ENCODE measurements at regions not wholly inside any gene's neighbourhood (a gene's known extent, or its start where the extent isn't known, plus 50 kb on each side); places are given as distances from the start of the nearest gene placed in this dataset.
A peak's percentile ranks its signal among the peaks of the same experiment; 100 is the strongest.
"Not testable (repeated sequence)": the region's sequence is repeated elsewhere in the genome, so short reads cannot be mapped to it uniquely, and the experiment has no call there.

DNA sequence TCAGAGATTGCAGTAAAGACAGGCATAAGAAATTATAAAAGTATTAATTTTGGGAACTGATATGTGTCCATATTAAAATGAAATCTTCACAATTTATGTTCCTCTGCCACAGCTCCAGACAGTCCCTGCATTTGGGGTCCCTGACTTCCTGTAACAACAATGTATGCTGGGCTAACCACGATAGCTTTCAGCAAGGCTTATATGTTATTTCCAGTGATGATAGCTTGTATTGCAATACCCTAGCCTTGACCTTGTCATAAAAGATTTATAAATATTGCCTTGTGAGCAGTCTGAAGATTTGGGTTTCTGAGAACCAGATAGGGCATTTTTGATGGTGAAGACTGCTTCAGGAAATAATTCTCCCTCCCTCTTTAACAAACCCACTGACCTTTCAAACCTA lies 129.5 kb downstream of the PCDH10 start:
- H2AK5ac ChIP-seq (ENCODE audit: low read length): no peak overlapping the region
- H3K4me2 ChIP-seq (ENCODE audit: low read length): no peak overlapping the region
- no peak for DNase-seq
- H2AFZ ChIP-seq (ENCODE audit: insufficient read depth, low read length, poor library complexity): no peak overlapping the region
- no peaks in the 10 kb centered on the region for H3K79me2 ChIP-seq (ENCODE audit: control insufficient read depth, insufficient read depth, low read length, poor library complexity)
- no peak overlapping the region for H3K4me3 ChIP-seq (ENCODE audit: low read depth, low read length)
- H4K8ac ChIP-seq (ENCODE audit: low read depth, low read length): no peak overlapping the region
- H4K91ac ChIP-seq (ENCODE audit: low read depth, low read length): no peak overlapping the region
- H3K4ac ChIP-seq (ENCODE audit: low read depth, low read length): no peak overlapping the region
- H3K4me1 ChIP-seq (ENCODE audit: control insufficient read depth in 1 of 2, insufficient read depth in 2 of 2, low read length in 2 of 2): no peaks in the 10 kb centered on the region
- no peak overlapping the region for H2BK120ac ChIP-seq (ENCODE audit: insufficient read depth, low read length, poor library complexity)
- H4K12ac ChIP-seq (ENCODE audit: low read depth, low read length): no peak overlapping the region
- WGBS (ENCODE audit: extremely low coverage, insufficient coverage, insufficient read length): no CpG with 5 or more reads among the region's 1 CpG
- no peak overlapping the region for H3K23ac ChIP-seq (ENCODE audit: low read length)
- no peak overlapping the region for H2BK5ac ChIP-seq (ENCODE audit: low read depth, low read length, poor library complexity)
- H3K27me3 ChIP-seq (ENCODE audit: insufficient read depth, low read length): no peaks in the 10 kb centered on the region
- H3K14ac ChIP-seq (ENCODE audit: low read length): no peak overlapping the region
- no peak overlapping the region for H2BK12ac ChIP-seq (ENCODE audit: low read length)
- H3K79me1 ChIP-seq (ENCODE audit: low read length): no peaks in the 10 kb centered on the region
- H3K36me3 ChIP-seq (ENCODE audit: control insufficient read depth in 1 of 2, insufficient read depth in 2 of 2, low read length in 2 of 2): no peaks in the 10 kb centered on the region
- no peaks in the 10 kb centered on the region for H3K9me3 ChIP-seq (ENCODE audit: insufficient read depth, low read depth, low read length)
- H3K27ac ChIP-seq (ENCODE audit: low read depth, low read length): no peak overlapping the region
- no peak overlapping the region for H3K9ac ChIP-seq (ENCODE audit: low read length)
- no peak overlapping the region for H3K18ac ChIP-seq (ENCODE audit: low read length)

DNA sequence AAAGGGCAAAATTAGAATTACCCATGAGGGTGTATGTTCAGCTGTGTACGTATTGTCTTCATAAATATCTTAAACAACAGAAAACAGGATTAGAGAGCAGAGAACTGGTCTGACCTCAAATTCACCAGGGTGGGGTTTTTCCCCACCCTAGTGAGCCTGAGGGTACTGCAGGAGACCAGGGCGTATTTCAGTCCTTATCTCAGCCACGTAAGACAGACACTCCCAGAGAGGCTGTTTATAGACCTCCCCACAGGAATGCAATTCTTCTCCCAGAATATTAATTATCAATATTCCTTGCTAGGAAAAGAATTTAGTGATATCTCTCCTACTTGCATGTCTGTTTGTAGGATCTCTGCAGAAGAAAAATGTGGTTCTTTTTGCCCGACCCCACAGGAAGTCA lies 128.8 kb downstream of the PCDH10 start:
- not testable (repeated sequence) for H2BK12ac ChIP-seq (ENCODE audit: low read length); H3K27me3 ChIP-seq (ENCODE audit: insufficient read depth, low read length); H3K4ac ChIP-seq (ENCODE audit: low read depth, low read length); H3K27ac ChIP-seq (ENCODE audit: low read depth, low read length); H3K9ac ChIP-seq (ENCODE audit: low read length); H2BK120ac ChIP-seq (ENCODE audit: insufficient read depth, low read length, poor library complexity); H2BK5ac ChIP-seq (ENCODE audit: low read depth, low read length, poor library complexity); H2AFZ ChIP-seq (ENCODE audit: insufficient read depth, low read length, poor library complexity); H3K79me2 ChIP-seq (ENCODE audit: control insufficient read depth, insufficient read depth, low read length, poor library complexity); H2AK5ac ChIP-seq (ENCODE audit: low read length); H4K91ac ChIP-seq (ENCODE audit: low read depth, low read length); H3K36me3 ChIP-seq (ENCODE audit: control insufficient read depth in 1 of 2, insufficient read depth in 2 of 2, low read length in 2 of 2); H3K14ac ChIP-seq (ENCODE audit: low read length); DNase-seq; H3K4me3 ChIP-seq (ENCODE audit: low read depth, low read length); H3K9me3 ChIP-seq (ENCODE audit: insufficient read depth, low read depth, low read length); H3K4me1 ChIP-seq (ENCODE audit: control insufficient read depth in 1 of 2, insufficient read depth in 2 of 2, low read length in 2 of 2); H4K12ac ChIP-seq (ENCODE audit: low read depth, low read length); H3K79me1 ChIP-seq (ENCODE audit: low read length); H3K23ac ChIP-seq (ENCODE audit: low read length); H4K8ac ChIP-seq (ENCODE audit: low read depth, low read length); H3K18ac ChIP-seq (ENCODE audit: low read length); H3K4me2 ChIP-seq (ENCODE audit: low read length)
- no CpG with 5 or more reads among the region's 4 CpGs for whole genome bisulfite sequencing (ENCODE audit: extremely low coverage, insufficient coverage, insufficient read length)

DNA sequence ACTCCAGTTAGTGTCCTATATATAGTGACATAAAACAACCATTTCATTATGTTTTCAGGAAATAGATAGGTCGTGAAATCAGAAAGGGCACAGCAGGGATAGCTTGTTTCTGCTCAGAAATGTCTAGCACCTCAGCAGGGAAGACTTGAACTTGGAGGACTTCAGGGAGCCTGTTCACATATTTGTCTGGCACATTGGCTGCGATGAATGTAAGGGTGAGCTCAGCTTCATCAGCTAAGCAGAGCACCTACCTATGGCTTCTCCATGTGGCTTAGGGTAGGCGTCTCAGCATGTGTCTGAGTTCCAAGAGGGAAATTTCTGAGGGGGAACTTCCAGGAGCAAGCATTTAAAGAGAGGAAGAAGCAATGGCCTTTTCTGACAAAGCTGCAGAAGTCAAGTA lies 126.2 kb downstream of the PCDH10 start:
- Histone ChIP-seq H2AFZ (ENCODE audit: insufficient read depth, low read length, poor library complexity) (no peak overlapping the region), H2BK120ac (ENCODE audit: insufficient read depth, low read length, poor library complexity) (no peak overlapping the region), H3K27ac (ENCODE audit: low read depth, low read length) (no peak overlapping the region), H3K27me3 (ENCODE audit: insufficient read depth, low read length) (no peaks in the 10 kb centered on the region), H4K91ac (ENCODE audit: low read depth, low read length) (no peak overlapping the region), H3K79me1 (ENCODE audit: low read length) (no peaks in the 10 kb centered on the region), H2AK5ac (ENCODE audit: low read length) (no peak overlapping the region), H3K4me2 (ENCODE audit: low read length) (no peak overlapping the region), H3K4me3 (ENCODE audit: low read depth, low read length) (no peak overlapping the region), H2BK5ac (ENCODE audit: low read depth, low read length, poor library complexity) (no peak overlapping the region), H3K4ac (ENCODE audit: low read depth, low read length) (no peak overlapping the region), H3K79me2 (ENCODE audit: control insufficient read depth, insufficient read depth, low read length, poor library complexity) (no peaks in the 10 kb centered on the region), H3K9ac (ENCODE audit: low read length) (no peak overlapping the region), H2BK12ac (ENCODE audit: low read length) (no peak overlapping the region), H3K36me3 (ENCODE audit: control insufficient read depth in 1 of 2, insufficient read depth in 2 of 2, low read length in 2 of 2) (no peaks in the 10 kb centered on the region), H4K12ac (ENCODE audit: low read depth, low read length) (no peak overlapping the region), H4K8ac (ENCODE audit: low read depth, low read length) (no peak overlapping the region), H3K14ac (ENCODE audit: low read length) (no peak overlapping the region), H3K23ac (ENCODE audit: low read length) (no peak overlapping the region), H3K4me1 (ENCODE audit: control insufficient read depth in 1 of 2, insufficient read depth in 2 of 2, low read length in 2 of 2) (no peaks in the 10 kb centered on the region), H3K18ac (ENCODE audit: low read length) (no peak overlapping the region), H3K9me3 (ENCODE audit: insufficient read depth, low read depth, low read length) (no peaks in the 10 kb centered on the region)
- no CpG with 5 or more reads among the region's 3 CpGs for WGBS (ENCODE audit: extremely low coverage, insufficient coverage, insufficient read length)
- DNase-seq: no peak

DNA sequence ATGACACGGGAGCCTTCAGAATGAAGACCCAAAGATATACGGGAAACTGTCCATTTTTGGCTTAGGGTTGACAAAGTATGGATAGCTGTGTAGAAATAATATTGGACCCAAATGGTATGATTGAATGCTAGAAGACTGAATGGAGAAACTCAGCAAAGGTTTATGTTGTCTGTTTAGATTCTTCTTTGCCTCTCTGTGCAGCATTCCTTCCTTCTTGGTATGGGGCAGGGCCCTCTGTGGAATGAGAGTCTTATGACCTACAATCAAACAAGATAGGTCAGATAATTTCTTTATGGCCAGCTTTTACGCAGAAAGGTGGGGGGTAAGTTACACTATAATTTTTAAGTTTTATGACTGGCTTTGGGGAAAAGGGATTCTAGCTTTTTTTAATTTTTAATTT lies 124.3 kb downstream of the PCDH10 start:
- WGBS (ENCODE audit: extremely low coverage, insufficient coverage, insufficient read length): no CpG with 5 or more reads among the region's 3 CpGs

More for the DNA sequence above, 124.3 kb downstream of the PCDH10 start:
- Histone ChIP-seq H3K14ac (ENCODE audit: low read length) (no peak overlapping the region), H3K18ac (ENCODE audit: low read length) (no peak overlapping the region), H3K4me1 (ENCODE audit: control insufficient read depth in 1 of 2, insufficient read depth in 2 of 2, low read length in 2 of 2) (no peaks in the 10 kb centered on the region), H3K4me3 (ENCODE audit: low read depth, low read length) (no peak overlapping the region), H3K4me2 (ENCODE audit: low read length) (no peak overlapping the region), H2BK12ac (ENCODE audit: low read length) (no peak overlapping the region), H3K27me3 (ENCODE audit: insufficient read depth, low read length) (no peaks in the 10 kb centered on the region), H4K91ac (ENCODE audit: low read depth, low read length) (no peak overlapping the region), H3K36me3 (ENCODE audit: control insufficient read depth in 1 of 2, insufficient read depth in 2 of 2, low read length in 2 of 2) (no peaks in the 10 kb centered on the region), H3K79me1 (ENCODE audit: low read length) (no peaks in the 10 kb centered on the region), H2AK5ac (ENCODE audit: low read length) (no peak overlapping the region), H4K8ac (ENCODE audit: low read depth, low read length) (no peak overlapping the region), H2AFZ (ENCODE audit: insufficient read depth, low read length, poor library complexity) (no peak overlapping the region), H3K27ac (ENCODE audit: low read depth, low read length) (no peak overlapping the region), H3K9me3 (ENCODE audit: insufficient read depth, low read depth, low read length) (no peaks in the 10 kb centered on the region), H3K23ac (ENCODE audit: low read length) (no peak overlapping the region), H2BK120ac (ENCODE audit: insufficient read depth, low read length, poor library complexity) (no peak overlapping the region), H3K4ac (ENCODE audit: low read depth, low read length) (no peak overlapping the region), H4K12ac (ENCODE audit: low read depth, low read length) (no peak overlapping the region), H3K79me2 (ENCODE audit: control insufficient read depth, insufficient read depth, low read length, poor library complexity) (no peaks in the 10 kb centered on the region), H2BK5ac (ENCODE audit: low read depth, low read length, poor library complexity) (no peak overlapping the region), H3K9ac (ENCODE audit: low read length) (no peak overlapping the region)
- peak; percentile 44 to 72 for DNase-seq
